ENCODE measurements at regions not wholly inside any gene's neighbourhood (a gene's known extent, or its start where the extent isn't known, plus 50 kb on each side); places are given as distances from the start of the nearest gene placed in this dataset.

DNA sequence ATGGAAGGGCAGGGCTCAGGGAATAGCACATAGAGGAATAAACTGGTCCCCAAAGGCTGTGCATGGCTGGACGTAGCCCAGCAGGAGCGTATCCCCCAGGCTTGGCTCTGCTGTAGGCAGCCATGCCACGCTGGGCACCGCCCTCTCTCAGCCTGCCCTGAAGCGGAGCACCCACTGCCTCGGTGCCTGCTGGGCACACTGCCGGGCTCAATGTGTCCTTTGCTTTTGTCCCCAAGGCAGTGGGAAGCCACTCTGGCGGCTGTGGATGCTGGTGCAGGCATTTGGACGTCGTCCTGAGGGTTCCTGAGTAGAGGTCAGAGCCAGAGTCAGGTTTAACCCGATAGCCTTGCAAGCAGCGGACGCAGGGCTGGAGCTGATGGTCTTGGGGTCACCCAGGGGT, 141.0 kb downstream of the ENGASE start:
- DNase-seq (ENCODE audit: low spot score), result no peak
- ATAC-seq, result no peak

- ATAC-seq (no peak), DNase-seq (ENCODE audit: low spot score) (no peak)
These were observed 140.4 kb downstream of the ENGASE start for GRCh38 chr17:79214940-79215604.

DNA sequence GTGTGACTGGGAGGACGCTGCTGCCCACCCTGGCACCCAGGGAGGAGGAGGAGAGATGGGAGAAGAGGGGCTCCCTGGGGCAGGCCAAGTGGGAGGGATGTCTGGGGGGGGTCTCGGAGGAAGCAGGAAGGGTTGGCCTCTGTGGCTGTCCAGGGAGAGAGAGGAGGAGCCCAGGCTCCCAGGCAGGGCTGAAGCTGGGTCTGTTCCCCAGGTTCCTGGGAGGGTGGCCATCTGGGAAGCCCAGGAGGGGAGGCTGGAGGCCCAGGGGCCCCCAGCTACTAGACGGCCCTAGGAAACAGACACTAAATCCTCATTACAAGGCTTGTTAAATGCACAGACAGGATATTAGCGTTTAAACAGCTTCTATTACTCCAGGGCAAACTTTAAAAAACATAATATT, 139.8 kb downstream of the ENGASE start:
- DNase-seq (ENCODE audit: low spot score), result no peak
- ATAC-seq, result no peak

- DNase-seq (ENCODE audit: low spot score), result no peak
- ATAC-seq, result no peak
These were observed 138.7 kb downstream of the ENGASE start for GRCh38 chr17:79213305-79213704.

- no peak for DNase-seq (ENCODE audit: low spot score)
These were observed 137.8 kb downstream of the ENGASE start for GRCh38 chr17:79212149-79213087.

GRCh38 chr17:79211061-79211770, 136.6 kb downstream of the ENGASE start:
- ATAC-seq (no peak), DNase-seq (ENCODE audit: low spot score) (no peak)

More at GRCh38 chr17:79212149-79213087, 137.8 kb downstream of the ENGASE start:
- no peak for ATAC-seq

GRCh38 chr17:79210638-79211037, 136.0 kb downstream of the ENGASE start:
- DNase-seq (ENCODE audit: low spot score) (no peak), ATAC-seq (no peak)

- ATAC-seq (no peak), DNase-seq (ENCODE audit: low spot score) (no peak)
These were observed 133.3 kb downstream of the ENGASE start for GRCh38 chr17:79207960-79208359.

- DNase-seq (ENCODE audit: low spot score), result no peak
- no peak for ATAC-seq
These were observed 131.1 kb downstream of the ENGASE start for GRCh38 chr17:79205688-79206205.

DNA sequence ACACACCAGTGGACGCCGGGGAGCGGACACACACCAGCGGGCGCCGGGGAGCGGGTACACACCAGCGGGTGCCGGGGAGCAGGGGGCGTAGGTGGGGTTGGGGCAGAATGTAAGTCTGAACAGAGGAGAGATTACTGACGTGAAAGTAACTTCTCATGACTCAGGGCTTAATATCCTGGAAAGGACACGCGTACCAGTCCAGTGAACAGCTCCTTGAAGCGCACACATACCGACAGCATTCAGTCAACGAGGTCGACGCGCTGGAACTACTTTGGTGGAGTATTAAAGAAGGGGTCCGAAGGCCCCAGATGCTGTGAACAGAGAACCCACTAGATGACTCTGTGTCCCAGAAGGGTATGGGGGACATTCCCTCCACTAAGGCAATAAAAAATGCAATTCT, 129.6 kb downstream of the ENGASE start:
- ATAC-seq (no peak), DNase-seq (ENCODE audit: low spot score) (no peak)

- DNase-seq (ENCODE audit: low spot score), result no peak
- ATAC-seq, result no peak
These were observed 129.0 kb downstream of the ENGASE start for GRCh38 chr17:79203657-79204056.

- DNase-seq (ENCODE audit: low spot score) (no peak), ATAC-seq (no peak)
These were observed 128.4 kb downstream of the ENGASE start for GRCh38 chr17:79203016-79203415.

- ATAC-seq, result no peak
- no peak for DNase-seq (ENCODE audit: low spot score)
These were observed 127.9 kb downstream of the ENGASE start for GRCh38 chr17:79202480-79202879.

- ATAC-seq, result no peak
- DNase-seq (ENCODE audit: low spot score), result no peak
These were observed 127.1 kb downstream of the ENGASE start for GRCh38 chr17:79201536-79202227.

- ATAC-seq (no peak), DNase-seq (ENCODE audit: low spot score) (no peak)
These were observed 126.5 kb downstream of the ENGASE start for GRCh38 chr17:79201119-79201518.

- DNase-seq (ENCODE audit: low spot score) (no peak), ATAC-seq (no peak)
These were observed 122.3 kb downstream of the ENGASE start for GRCh38 chr17:79196913-79197312.

DNA sequence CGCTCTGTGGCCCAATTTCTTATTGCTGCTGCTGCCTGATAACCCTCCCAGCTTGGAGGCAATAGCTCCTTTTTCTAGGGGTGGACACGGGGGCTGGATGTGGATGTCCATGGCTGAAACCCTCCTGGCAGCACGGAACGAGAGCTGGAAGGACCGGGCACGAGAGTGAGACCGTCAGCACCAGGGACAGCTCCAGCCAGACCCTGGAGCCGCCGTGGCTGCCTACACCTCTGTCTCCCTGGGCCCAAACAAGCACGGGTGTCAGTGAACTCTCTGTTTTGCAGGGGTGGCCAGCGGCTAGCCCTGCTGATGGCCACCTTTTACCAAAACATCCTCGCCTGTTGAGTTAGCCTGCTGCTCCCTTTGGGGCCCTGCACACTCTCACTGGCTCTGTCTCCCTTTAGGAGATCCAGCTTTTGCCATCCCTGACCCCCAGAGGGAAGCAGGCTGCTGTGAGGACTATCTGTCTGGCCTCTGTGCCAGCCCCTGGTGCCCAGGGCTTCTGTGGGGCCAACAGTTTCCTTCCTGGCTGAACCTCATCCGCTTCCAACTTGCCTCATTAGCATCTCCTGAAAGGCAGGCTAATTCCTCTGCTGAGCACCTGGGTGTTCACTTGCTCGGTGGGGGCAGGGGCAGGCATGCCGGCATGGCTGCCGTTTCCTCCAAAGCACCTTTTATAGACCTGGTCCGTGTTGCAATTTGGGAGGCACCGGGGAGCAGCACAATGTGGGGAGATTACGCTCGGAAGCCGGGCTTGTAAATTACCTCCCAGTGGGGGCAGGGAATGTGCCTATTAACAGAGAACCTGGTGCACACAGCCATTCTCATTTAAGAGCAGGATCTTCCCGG, 118.1 kb downstream of the ENGASE start:
- DNase-seq (ENCODE audit: low spot score) (no peak), ATAC-seq (peak; percentile 65)

DNA sequence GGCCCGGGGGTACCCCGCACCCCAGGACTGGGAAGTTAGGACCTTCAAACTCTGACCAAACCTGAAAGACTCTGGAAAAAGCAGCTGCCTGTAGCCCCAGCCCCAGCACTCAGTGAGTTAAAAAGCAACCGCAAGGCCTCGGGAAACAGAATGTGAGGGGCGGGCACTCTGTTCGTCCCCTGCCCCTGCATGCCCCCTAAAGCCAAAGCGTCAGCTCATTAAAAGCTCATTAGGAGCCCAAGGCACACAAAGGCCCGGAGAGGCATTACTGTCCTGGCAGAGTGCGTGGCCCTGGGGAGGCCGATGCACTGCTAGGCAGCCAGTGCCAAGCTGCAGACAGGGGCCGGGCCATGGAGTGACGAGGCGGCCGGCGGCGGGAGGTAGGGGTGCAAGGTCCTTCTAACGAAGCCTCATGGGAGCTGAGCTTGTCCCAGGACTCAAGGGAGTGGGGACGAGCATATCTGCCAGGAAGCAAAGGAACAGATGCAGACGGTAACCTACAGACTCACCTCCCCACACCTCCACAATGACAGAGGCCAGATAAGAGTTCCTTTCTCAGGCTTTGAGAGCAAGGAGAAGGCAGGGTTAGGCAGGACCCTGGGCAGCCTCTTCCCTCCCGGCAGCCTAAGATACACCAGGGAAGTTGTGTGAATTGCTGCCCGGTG, 116.8 kb downstream of the ENGASE start:
- no peak for ATAC-seq
- DNase-seq (ENCODE audit: low spot score), result no peak

DNA sequence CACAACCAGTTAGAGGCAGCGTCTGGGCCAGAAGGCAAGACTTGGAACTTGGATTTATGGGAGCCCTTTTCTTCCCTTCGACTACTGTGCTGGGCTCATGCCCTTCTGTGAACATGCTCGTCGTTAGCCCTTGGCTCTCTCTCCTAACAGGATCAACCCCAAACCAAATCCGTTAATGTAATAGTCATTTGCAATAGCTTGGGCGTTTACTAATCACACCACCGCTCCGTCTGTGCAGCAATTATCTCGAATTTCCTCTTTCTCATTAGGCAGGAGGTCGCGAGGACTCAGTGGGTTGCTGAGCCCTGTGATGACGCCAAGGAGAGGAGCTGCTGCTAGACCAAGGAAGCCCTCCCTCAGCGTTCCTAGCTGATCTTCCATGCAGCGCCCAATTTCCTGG, 114.7 kb downstream of the ENGASE start:
- DNase-seq (ENCODE audit: low spot score), result no peak
- no peak for ATAC-seq

Data from left lobe of liver (tissue), 2 donors.